Esophagus muscularis mucosa (tissue), 3 donors: ENCODE measurements at regions not wholly inside any gene's neighbourhood (a gene's known extent, or its start where the extent isn't known, plus 50 kb on each side); places are given as distances from the start of the nearest gene placed in this dataset.

Source experiments
- POLR2A ChIP-seq: fragments of 450-650 bp; IDR thresholded peaks from one replicate; pipeline ENCODE4 v1.6.1; 2017; ENCODE audit warnings: antibody characterized with exemption, moderate library complexity, mild to moderate bottlenecking, low read depth
- TF ChIP-seq, protein P1 (sequence below), 3 experiments: fragments of 200-600 bp in 2 of 3; fragments of 450-650 bp in 1 of 3; sonication (generic) in 2 of 3; IDR thresholded peaks; one replicate each; pipeline ENCODE4 v1.5.1; 2017 to 2019; ENCODE audit warnings: antibody characterized with exemption in 3 of 3, mild to moderate bottlenecking in 2 of 3, moderate library complexity in 1 of 3

DNA sequence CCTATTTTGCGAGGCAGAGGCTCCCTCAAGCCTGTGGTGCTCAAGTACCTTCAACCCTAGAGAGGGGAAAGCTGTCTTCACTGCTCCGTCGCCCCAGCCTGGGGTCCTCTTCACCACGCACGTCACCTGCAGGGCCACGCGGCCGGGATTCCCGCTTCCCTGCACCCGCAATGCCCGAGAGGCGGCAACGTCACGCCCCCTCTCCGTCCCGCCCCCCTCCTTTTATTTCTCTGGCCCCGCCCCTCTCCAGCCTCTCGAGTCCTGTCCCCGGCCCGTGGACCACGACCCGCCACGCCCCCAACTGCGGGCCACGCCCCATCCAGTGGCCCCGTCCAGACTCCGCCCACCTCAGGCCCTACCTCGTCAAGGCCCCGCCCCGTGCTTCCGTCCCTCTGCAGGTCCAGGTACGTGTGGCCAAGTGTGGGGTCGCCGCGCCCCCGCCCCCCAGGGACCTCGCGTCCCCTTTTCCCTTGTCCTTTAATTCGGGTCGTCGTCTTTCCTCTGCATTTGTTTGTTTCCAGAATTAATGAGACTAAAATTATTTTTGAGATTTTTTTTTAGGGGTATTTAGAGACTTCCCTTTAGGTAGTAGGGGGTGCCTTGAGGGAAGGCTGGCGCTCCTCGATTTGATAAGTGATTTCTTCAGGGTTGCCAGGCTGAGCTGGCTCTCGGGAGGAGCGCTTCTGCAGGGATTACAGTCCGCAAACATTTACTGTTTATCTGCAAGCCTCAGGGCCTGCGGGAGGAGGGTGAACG, 69.8 kb upstream of the BAIAP2L1 start:
- no peak for TF ChIP-seq POLR2A
- TF ChIP-seq, protein P1, sequence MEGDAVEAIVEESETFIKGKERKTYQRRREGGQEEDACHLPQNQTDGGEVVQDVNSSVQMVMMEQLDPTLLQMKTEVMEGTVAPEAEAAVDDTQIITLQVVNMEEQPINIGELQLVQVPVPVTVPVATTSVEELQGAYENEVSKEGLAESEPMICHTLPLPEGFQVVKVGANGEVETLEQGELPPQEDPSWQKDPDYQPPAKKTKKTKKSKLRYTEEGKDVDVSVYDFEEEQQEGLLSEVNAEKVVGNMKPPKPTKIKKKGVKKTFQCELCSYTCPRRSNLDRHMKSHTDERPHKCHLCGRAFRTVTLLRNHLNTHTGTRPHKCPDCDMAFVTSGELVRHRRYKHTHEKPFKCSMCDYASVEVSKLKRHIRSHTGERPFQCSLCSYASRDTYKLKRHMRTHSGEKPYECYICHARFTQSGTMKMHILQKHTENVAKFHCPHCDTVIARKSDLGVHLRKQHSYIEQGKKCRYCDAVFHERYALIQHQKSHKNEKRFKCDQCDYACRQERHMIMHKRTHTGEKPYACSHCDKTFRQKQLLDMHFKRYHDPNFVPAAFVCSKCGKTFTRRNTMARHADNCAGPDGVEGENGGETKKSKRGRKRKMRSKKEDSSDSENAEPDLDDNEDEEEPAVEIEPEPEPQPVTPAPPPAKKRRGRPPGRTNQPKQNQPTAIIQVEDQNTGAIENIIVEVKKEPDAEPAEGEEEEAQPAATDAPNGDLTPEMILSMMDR (IDR thresholded peaks at IDR 0.05) = no peak
